GM21528 (cell line): ENCODE measurements at regions not wholly inside any gene's neighbourhood (a gene's known extent, or its start where the extent isn't known, plus 50 kb on each side); places are given as distances from the start of the nearest gene placed in this dataset.

Source experiments
- ATAC-seq: cut with Tn5 transposase; IDR thresholded peaks from one replicate; pipeline ENCODE4 v1.9.1; 2021; ENCODE audit warnings: mild to moderate bottlenecking, moderate library complexity; ENCODE audit not compliant: unreplicated experiment, low FRiP score

GRCh38 chr15:96390986-96391385, 60.5 kb downstream of the NR2F2 start:
- no peak for ATAC-seq

GRCh38 chr15:96392380-96393208, 62.1 kb downstream of the NR2F2 start:
- ATAC-seq: no peak

GRCh38 chr15:96393209-96393513, 62.7 kb downstream of the NR2F2 start:
- no peak for ATAC-seq

GRCh38 chr15:96395687-96396086, 65.2 kb downstream of the NR2F2 start:
- no peak for ATAC-seq

GRCh38 chr15:96398776-96399175, 68.3 kb downstream of the NR2F2 start:
- no peak for ATAC-seq

GRCh38 chr15:96402403-96402802, 71.9 kb downstream of the NR2F2 start:
- no peak for ATAC-seq

- no peak for ATAC-seq
Observed at GRCh38 chr15:96403071-96403470, 72.6 kb downstream of the NR2F2 start.

- no peak for ATAC-seq
Observed at GRCh38 chr15:96403932-96404331, 73.4 kb downstream of the NR2F2 start.

- no peak for ATAC-seq
Observed at GRCh38 chr15:96404560-96404959, 74.1 kb downstream of the NR2F2 start.

GRCh38 chr15:96406291-96406690, 75.8 kb downstream of the NR2F2 start:
- no peak for ATAC-seq

- no peak for ATAC-seq
Observed at GRCh38 chr15:96406701-96407100, 76.2 kb downstream of the NR2F2 start.

GRCh38 chr15:96407482-96407881, 77.0 kb downstream of the NR2F2 start:
- ATAC-seq: no peak

GRCh38 chr15:96408591-96409183, 78.2 kb downstream of the NR2F2 start:
- ATAC-seq: no peak

GRCh38 chr15:96409215-96410138, 79.0 kb downstream of the NR2F2 start:
- ATAC-seq: no peak

GRCh38 chr15:96410175-96411055, 79.9 kb downstream of the NR2F2 start:
- no peak for ATAC-seq

GRCh38 chr15:96411056-96412031, 80.8 kb downstream of the NR2F2 start:
- no peak for ATAC-seq

GRCh38 chr15:96412045-96412905, 81.8 kb downstream of the NR2F2 start:
- no peak for ATAC-seq

- no peak for ATAC-seq
Observed at GRCh38 chr15:96412906-96413231, 82.4 kb downstream of the NR2F2 start.
